Panc1 (cell line): ENCODE measurements at regions not wholly inside any gene's neighbourhood (a gene's known extent, or its start where the extent isn't known, plus 50 kb on each side); places are given as distances from the start of the nearest gene placed in this dataset.

Experiments used
- TF ChIP-seq, protein P1 (sequence below): fragments of 450-650 bp; IDR thresholded peaks from 2 replicates; pipeline ENCODE4 v1.5.1; 2017; ENCODE audit warnings: mild to moderate bottlenecking
- TF ChIP-seq, protein P2 (sequence below), 2 experiments: IDR thresholded peaks; 2 replicates each; pipeline ENCODE4 v1.6.1; 2011 to 2012; ENCODE audit warnings: low read depth in 2 of 2, control low read depth in 1 of 2, low read length in 1 of 2, mild to moderate bottlenecking in 1 of 2, moderate library complexity in 1 of 2; ENCODE audit not compliant: insufficient read depth in 1 of 2

DNA sequence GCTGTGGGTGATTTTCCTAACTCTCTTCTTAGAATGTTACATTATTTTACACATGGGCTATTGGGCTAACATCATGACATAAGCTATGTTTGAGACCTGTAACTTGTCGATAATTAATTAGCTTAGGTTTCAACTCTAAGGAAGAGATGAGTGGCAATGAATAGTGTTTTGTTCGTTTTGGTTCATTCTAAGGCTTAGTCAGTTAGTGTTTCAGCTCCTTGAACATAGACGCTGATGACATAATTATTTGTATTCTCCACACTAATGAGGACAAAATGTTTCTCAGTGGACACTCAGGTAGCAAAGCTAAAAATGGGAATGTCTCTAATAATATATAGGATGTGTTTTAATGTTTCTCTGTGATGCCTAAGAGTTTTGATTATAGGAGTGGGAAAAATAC lies 401.9 kb downstream of the GATA3 start:
- TF ChIP-seq, protein P1, sequence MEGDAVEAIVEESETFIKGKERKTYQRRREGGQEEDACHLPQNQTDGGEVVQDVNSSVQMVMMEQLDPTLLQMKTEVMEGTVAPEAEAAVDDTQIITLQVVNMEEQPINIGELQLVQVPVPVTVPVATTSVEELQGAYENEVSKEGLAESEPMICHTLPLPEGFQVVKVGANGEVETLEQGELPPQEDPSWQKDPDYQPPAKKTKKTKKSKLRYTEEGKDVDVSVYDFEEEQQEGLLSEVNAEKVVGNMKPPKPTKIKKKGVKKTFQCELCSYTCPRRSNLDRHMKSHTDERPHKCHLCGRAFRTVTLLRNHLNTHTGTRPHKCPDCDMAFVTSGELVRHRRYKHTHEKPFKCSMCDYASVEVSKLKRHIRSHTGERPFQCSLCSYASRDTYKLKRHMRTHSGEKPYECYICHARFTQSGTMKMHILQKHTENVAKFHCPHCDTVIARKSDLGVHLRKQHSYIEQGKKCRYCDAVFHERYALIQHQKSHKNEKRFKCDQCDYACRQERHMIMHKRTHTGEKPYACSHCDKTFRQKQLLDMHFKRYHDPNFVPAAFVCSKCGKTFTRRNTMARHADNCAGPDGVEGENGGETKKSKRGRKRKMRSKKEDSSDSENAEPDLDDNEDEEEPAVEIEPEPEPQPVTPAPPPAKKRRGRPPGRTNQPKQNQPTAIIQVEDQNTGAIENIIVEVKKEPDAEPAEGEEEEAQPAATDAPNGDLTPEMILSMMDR, result no peak
- TF ChIP-seq, protein P2, sequence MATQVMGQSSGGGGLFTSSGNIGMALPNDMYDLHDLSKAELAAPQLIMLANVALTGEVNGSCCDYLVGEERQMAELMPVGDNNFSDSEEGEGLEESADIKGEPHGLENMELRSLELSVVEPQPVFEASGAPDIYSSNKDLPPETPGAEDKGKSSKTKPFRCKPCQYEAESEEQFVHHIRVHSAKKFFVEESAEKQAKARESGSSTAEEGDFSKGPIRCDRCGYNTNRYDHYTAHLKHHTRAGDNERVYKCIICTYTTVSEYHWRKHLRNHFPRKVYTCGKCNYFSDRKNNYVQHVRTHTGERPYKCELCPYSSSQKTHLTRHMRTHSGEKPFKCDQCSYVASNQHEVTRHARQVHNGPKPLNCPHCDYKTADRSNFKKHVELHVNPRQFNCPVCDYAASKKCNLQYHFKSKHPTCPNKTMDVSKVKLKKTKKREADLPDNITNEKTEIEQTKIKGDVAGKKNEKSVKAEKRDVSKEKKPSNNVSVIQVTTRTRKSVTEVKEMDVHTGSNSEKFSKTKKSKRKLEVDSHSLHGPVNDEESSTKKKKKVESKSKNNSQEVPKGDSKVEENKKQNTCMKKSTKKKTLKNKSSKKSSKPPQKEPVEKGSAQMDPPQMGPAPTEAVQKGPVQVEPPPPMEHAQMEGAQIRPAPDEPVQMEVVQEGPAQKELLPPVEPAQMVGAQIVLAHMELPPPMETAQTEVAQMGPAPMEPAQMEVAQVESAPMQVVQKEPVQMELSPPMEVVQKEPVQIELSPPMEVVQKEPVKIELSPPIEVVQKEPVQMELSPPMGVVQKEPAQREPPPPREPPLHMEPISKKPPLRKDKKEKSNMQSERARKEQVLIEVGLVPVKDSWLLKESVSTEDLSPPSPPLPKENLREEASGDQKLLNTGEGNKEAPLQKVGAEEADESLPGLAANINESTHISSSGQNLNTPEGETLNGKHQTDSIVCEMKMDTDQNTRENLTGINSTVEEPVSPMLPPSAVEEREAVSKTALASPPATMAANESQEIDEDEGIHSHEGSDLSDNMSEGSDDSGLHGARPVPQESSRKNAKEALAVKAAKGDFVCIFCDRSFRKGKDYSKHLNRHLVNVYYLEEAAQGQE (IDR thresholded peaks at IDR 0.05; ENCODE audit: insufficient read depth in 1 of 2, low read depth in 2 of 2, low read length in 1 of 2), result no peak
